HEK293 (cell line): ENCODE measurements at regions not wholly inside any gene's neighbourhood (a gene's known extent, or its start where the extent isn't known, plus 50 kb on each side); places are given as distances from the start of the nearest gene placed in this dataset.

Experiments
- CTCF ChIA-PET: fragments of 350-600 bp; formaldehyde crosslinking; extraction: SDS; loops from one replicate; lab custom pipeline; 2021; ENCODE audit warnings: antibody characterized with exemption; lab: Yijun Ruan, JAX
- POLR2A ChIA-PET: fragments of 300-600 bp; formaldehyde crosslinking; extraction: SDS; loops from one replicate; lab custom pipeline; 2020; ENCODE audit warnings: antibody characterized with exemption, inconsistent platforms; lab: Yijun Ruan, JAX
- H3K27ac ChIP-seq: fragments of 200-500 bp; sonication (Bioruptor generic); 2 replicates; pipeline ENCODE4 v1.5.1; 2014; ENCODE audit warnings: low read depth, low read length, control low read depth, inconsistent platforms; ENCODE audit errors: extremely low read depth
- H3K36me3 ChIP-seq, 2 experiments: fragments of 200-500 bp in 1 of 2; sonication (Bioruptor generic) in 1 of 2; 1 replicate in 1 of 2; 2 replicates in 1 of 2; pipeline ENCODE4 v1.5.1; 2014 to 2017; ENCODE audit warnings: inconsistent platforms in 2 of 2, low read length in 2 of 2; ENCODE audit not compliant: control insufficient read depth in 2 of 2, insufficient read depth in 1 of 2
- H3K4me1 ChIP-seq: fragments of 200-500 bp; sonication (Bioruptor generic); 2 replicates; pipeline ENCODE4 v1.5.1; 2014; ENCODE audit warnings: mild to moderate bottlenecking, low read length, inconsistent platforms; ENCODE audit not compliant: control insufficient read depth, insufficient read depth
- H3K4me3 ChIP-seq: 2 replicates; pipeline ENCODE4 v1.5.1; 2011; ENCODE audit warnings: low read depth, mild to moderate bottlenecking, control low read depth, low read length, moderate library complexity
- H3K9me3 ChIP-seq: fragments of 200-500 bp; sonication (Bioruptor generic); 2 replicates; pipeline ENCODE4 v1.5.1; 2014; ENCODE audit warnings: low read depth, low read length, inconsistent platforms; ENCODE audit not compliant: control insufficient read depth, insufficient read depth
- BCL11A ChIP-seq: fragments of 450-650 bp; formaldehyde crosslinking; IDR thresholded peaks from 2 replicates; pipeline ENCODE4 v1.5.1; 2016; ENCODE audit warnings: low read depth, missing biosample characterization, missing genetic modification characterization
- GLI4 ChIP-seq: fragments of 450-650 bp; formaldehyde crosslinking; IDR thresholded peaks from 2 replicates; pipeline ENCODE4 v1.5.1; 2016; ENCODE audit warnings: missing biosample characterization, missing genetic modification characterization
- KLF7 ChIP-seq: fragments of 450-650 bp; formaldehyde crosslinking; IDR thresholded peaks from 2 replicates; pipeline ENCODE4 v1.5.1; 2016; ENCODE audit warnings: missing biosample characterization, missing genetic modification characterization, borderline replicate concordance
- KLF8 ChIP-seq: fragments of 450-650 bp; formaldehyde crosslinking; IDR thresholded peaks from 2 replicates; pipeline ENCODE4 v1.5.1; 2016; ENCODE audit warnings: missing biosample characterization, missing genetic modification characterization
- OVOL3 ChIP-seq: fragments of 450-650 bp; formaldehyde crosslinking; IDR thresholded peaks from 2 replicates; pipeline ENCODE4 v1.5.1; 2016; ENCODE audit warnings: missing biosample characterization, missing genetic modification characterization
- PBX3 ChIP-seq: sonication (generic); formaldehyde crosslinking; IDR thresholded peaks from 2 replicates; pipeline ENCODE4 v1.8.1; 2022; ENCODE audit warnings: mild to moderate bottlenecking, moderate library complexity, missing genetic modification reagents
- SP3 ChIP-seq: fragments of 450-650 bp; formaldehyde crosslinking; IDR thresholded peaks from 2 replicates; pipeline ENCODE4 v1.5.1; 2016; ENCODE audit warnings: missing biosample characterization, missing genetic modification characterization
- SP7 ChIP-seq: fragments of 450-650 bp; formaldehyde crosslinking; IDR thresholded peaks from 2 replicates; pipeline ENCODE4 v1.5.1; 2016; ENCODE audit warnings: missing biosample characterization, missing genetic modification characterization
- ZBTB10 ChIP-seq: fragments of 450-650 bp; formaldehyde crosslinking; IDR thresholded peaks from 2 replicates; pipeline ENCODE4 v1.5.1; 2016; ENCODE audit warnings: missing biosample characterization, missing genetic modification characterization
- ZBTB49 ChIP-seq: fragments of 450-650 bp; formaldehyde crosslinking; IDR thresholded peaks from 2 replicates; pipeline ENCODE4 v1.5.1; 2016; ENCODE audit warnings: missing biosample characterization, missing genetic modification characterization, low read depth
- ZNF19 ChIP-seq: fragments of 450-650 bp; formaldehyde crosslinking; IDR thresholded peaks from 2 replicates; pipeline ENCODE4; 2016; ENCODE audit warnings: missing biosample characterization, missing genetic modification characterization, low read depth
- ZNF202 ChIP-seq: fragments of 450-650 bp; formaldehyde crosslinking; IDR thresholded peaks from 2 replicates; pipeline ENCODE4 v1.5.1; 2016; ENCODE audit warnings: missing biosample characterization, missing genetic modification characterization, borderline replicate concordance
- ZNF24 ChIP-seq: fragments of 450-650 bp; formaldehyde crosslinking; IDR thresholded peaks from 2 replicates; pipeline ENCODE4 v1.5.1; 2016; ENCODE audit warnings: missing biosample characterization, missing genetic modification characterization
- ZNF248 ChIP-seq: fragments of 450-650 bp; formaldehyde crosslinking; IDR thresholded peaks from 2 replicates; pipeline ENCODE4 v1.5.1; 2017; ENCODE audit warnings: missing biosample characterization, missing genetic modification characterization
- ZNF341 ChIP-seq: fragments of 450-650 bp; formaldehyde crosslinking; IDR thresholded peaks from 2 replicates; pipeline ENCODE4; 2016; ENCODE audit warnings: low read depth, missing biosample characterization, missing genetic modification characterization
- ZNF37A ChIP-seq: fragments of 450-650 bp; IDR thresholded peaks from 2 replicates; pipeline ENCODE4 v1.5.1; 2018; ENCODE audit warnings: missing biosample characterization, missing genetic modification characterization
- ZNF548 ChIP-seq: fragments of 450-650 bp; formaldehyde crosslinking; IDR thresholded peaks from 2 replicates; pipeline ENCODE4 v1.5.1; 2016; ENCODE audit warnings: missing biosample characterization, missing genetic modification characterization
- ZNF585B ChIP-seq: fragments of 450-650 bp; formaldehyde crosslinking; IDR thresholded peaks from 2 replicates; pipeline ENCODE4 v1.5.1; 2016; ENCODE audit warnings: missing biosample characterization, missing genetic modification characterization
- ZNF600 ChIP-seq: fragments of 450-650 bp; formaldehyde crosslinking; IDR thresholded peaks from 2 replicates; pipeline ENCODE4 v1.5.1; 2016; ENCODE audit warnings: missing biosample characterization, missing genetic modification characterization
- ZNF610 ChIP-seq: fragments of 450-650 bp; formaldehyde crosslinking; IDR thresholded peaks from 2 replicates; pipeline ENCODE4 v1.5.1; 2016; ENCODE audit warnings: missing biosample characterization, missing genetic modification characterization, borderline replicate concordance
- ZNF629 ChIP-seq: fragments of 450-650 bp; formaldehyde crosslinking; IDR thresholded peaks from 2 replicates; pipeline ENCODE4 v1.5.1; 2017; ENCODE audit warnings: missing biosample characterization, missing genetic modification characterization
- ZNF658 ChIP-seq: fragments of 450-650 bp; formaldehyde crosslinking; IDR thresholded peaks from 2 replicates; pipeline ENCODE4; 2016; ENCODE audit warnings: missing biosample characterization, missing genetic modification characterization
- ZNF701 ChIP-seq: fragments of 450-650 bp; formaldehyde crosslinking; IDR thresholded peaks from 2 replicates; pipeline ENCODE4 v1.5.1; 2016; ENCODE audit warnings: missing biosample characterization, missing genetic modification characterization
- TF ChIP-seq, protein P1 (sequence below): fragments of 450-650 bp; formaldehyde crosslinking; IDR thresholded peaks from 2 replicates; pipeline ENCODE4 v1.5.1; 2016; ENCODE audit warnings: missing biosample characterization, missing genetic modification characterization
- TF ChIP-seq, protein P2 (sequence below): fragments of 450-650 bp; formaldehyde crosslinking; IDR thresholded peaks from 2 replicates; pipeline ENCODE4 v1.5.1; 2016; ENCODE audit warnings: missing biosample characterization, missing genetic modification characterization, low read depth
- TF ChIP-seq, protein P3 (sequence below): fragments of 450-650 bp; IDR thresholded peaks from 2 replicates; pipeline ENCODE4 v1.5.1; 2018; ENCODE audit warnings: missing biosample characterization, missing genetic modification characterization

GRCh38 chr15:95556225-95556624, 774.3 kb upstream of the NR2F2 start (continued):
- no peak for TF ChIP-seq ZNF658 (tag by site-specific recombination)

DNA sequence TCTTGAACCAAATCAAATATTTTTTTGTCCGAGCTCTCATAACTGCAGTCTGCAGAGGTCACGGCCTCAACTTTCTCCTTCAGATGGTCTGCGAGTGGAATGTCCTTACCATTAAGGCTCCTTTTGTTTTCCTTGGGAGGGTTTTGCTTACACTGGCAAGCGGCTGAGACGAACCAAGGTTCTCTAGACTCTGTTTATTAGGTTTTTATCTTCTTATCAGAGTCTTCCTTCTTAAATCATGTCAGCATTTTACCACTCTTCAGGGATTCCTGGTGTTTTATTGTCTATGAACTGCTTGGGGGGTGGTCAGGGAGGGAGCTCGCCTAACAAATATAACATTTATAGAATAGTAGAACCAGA, 773.7 kb upstream of the NR2F2 start:
- CTCF ChIA-PET = interaction anchor here (0.7 to 1.4 kb wide), 4 partner anchors 8 to 886 kb away, joined by 3 to 6 read pairs (median 4); no protein-coding TSS in a partner anchor
- Histone ChIP-seq H3K9me3 (no peaks in the 10 kb centered on the region), H3K4me3 (peak overlapping the region; percentile 16; the same call in 1 of the 2 replicates), H3K36me3 (no peaks in the 10 kb centered on the region), H3K4me1 (peaks cover 24% of the 10 kb centered on the region), H3K27ac (peak overlapping the region; percentile 99)
- POLR2A ChIA-PET = interaction anchor here (1.0 to 1.6 kb wide), 5 partner anchors 63 to 798 kb away, joined by 3 to 6 read pairs (median 3); no protein-coding TSS in a partner anchor
- no peak for TF ChIP-seq ZNF202 (tag by site-specific recombination)
- no peak for TF ChIP-seq ZNF37A (tag by site-specific recombination)
- TF ChIP-seq SP3 (tag by site-specific recombination) = no peak
- TF ChIP-seq ZNF24 (tag by site-specific recombination) = peak; percentile 72; the same call in 1 of the 2 replicates
- peak; percentile 93 for TF ChIP-seq OVOL3 (tag by site-specific recombination)
- TF ChIP-seq SP7 = peak; percentile 28; the same call in 1 of the 2 replicates
- no peak for TF ChIP-seq ZBTB10 (tag by site-specific recombination)
- TF ChIP-seq KLF8 = peak; percentile 89
- TF ChIP-seq ZNF600 = no peak
- no peak for TF ChIP-seq PBX3 (CRISPR knock-in tag)
- TF ChIP-seq, protein P1, sequence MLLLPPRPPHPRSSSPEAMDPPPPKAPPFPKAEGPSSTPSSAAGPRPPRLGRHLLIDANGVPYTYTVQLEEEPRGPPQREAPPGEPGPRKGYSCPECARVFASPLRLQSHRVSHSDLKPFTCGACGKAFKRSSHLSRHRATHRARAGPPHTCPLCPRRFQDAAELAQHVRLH (tag by site-specific recombination) = peak; percentile 96
- TF ChIP-seq, protein P2, sequence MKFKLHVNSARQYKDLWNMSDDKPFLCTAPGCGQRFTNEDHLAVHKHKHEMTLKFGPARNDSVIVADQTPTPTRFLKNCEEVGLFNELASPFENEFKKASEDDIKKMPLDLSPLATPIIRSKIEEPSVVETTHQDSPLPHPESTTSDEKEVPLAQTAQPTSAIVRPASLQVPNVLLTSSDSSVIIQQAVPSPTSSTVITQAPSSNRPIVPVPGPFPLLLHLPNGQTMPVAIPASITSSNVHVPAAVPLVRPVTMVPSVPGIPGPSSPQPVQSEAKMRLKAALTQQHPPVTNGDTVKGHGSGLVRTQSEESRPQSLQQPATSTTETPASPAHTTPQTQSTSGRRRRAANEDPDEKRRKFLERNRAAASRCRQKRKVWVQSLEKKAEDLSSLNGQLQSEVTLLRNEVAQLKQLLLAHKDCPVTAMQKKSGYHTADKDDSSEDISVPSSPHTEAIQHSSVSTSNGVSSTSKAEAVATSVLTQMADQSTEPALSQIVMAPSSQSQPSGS (tag by site-specific recombination) = peak; percentile 43; the same call in 1 of the 2 replicates
- TF ChIP-seq ZNF341 = no peak
- TF ChIP-seq ZNF248 (tag by site-specific recombination) = no peak
- TF ChIP-seq BCL11A (tag by site-specific recombination) = peak; percentile 85
- no peak for TF ChIP-seq ZNF701 (tag by site-specific recombination)
- 0 out of 2 replicates have a peak, but pooled peaks have one; percentile 70 for TF ChIP-seq ZBTB49
- TF ChIP-seq ZNF548 (tag by site-specific recombination) = no peak
- TF ChIP-seq GLI4 (tag by site-specific recombination) = no peak
- TF ChIP-seq KLF7 = peak; percentile 93; the same call in 1 of the 2 replicates
- TF ChIP-seq, protein P3, sequence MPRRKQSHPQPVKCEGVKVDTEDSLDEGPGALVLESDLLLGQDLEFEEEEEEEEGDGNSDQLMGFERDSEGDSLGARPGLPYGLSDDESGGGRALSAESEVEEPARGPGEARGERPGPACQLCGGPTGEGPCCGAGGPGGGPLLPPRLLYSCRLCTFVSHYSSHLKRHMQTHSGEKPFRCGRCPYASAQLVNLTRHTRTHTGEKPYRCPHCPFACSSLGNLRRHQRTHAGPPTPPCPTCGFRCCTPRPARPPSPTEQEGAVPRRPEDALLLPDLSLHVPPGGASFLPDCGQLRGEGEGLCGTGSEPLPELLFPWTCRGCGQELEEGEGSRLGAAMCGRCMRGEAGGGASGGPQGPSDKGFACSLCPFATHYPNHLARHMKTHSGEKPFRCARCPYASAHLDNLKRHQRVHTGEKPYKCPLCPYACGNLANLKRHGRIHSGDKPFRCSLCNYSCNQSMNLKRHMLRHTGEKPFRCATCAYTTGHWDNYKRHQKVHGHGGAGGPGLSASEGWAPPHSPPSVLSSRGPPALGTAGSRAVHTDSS (tag by site-specific recombination) = peak; percentile 68
- TF ChIP-seq ZNF585B (tag by site-specific recombination) = no peak
- no peak for TF ChIP-seq ZNF19 (tag by site-specific recombination)
- peak; percentile 84; the same call in 1 of the 2 replicates for TF ChIP-seq ZNF610 (tag by site-specific recombination)
- TF ChIP-seq ZNF629 (tag by site-specific recombination) = peak; percentile 79
